Spleen (tissue), 11 donors: ENCODE measurements at regions not wholly inside any gene's neighbourhood (a gene's known extent, or its start where the extent isn't known, plus 50 kb on each side); places are given as distances from the start of the nearest gene placed in this dataset.

ENCODE experiments used
- DNase-seq: peaks from one replicate; pipeline ENCODE4 v3.0.0-alpha.2; 2020
- H3K27ac ChIP-seq, 8 donors: fragments of 200-600 bp; sonication (generic) in 7 of 8; 1 replicate in 4 of 8; 2 replicates in 4 of 8; pipeline versions ENCODE4 v1.5.0 to v1.8.0; 2016 to 2021; ENCODE audit warnings: inconsistent platforms in 4 of 8, mild to moderate bottlenecking in 4 of 8, moderate library complexity in 1 of 8
- H3K27me3 ChIP-seq, 7 donors: fragments of 200-600 bp; sonication (generic) in 6 of 7; replicated peaks in 1 of 7; 1 replicate in 4 of 7; 2 replicates in 3 of 7; pipeline versions ENCODE4 v1.5.0 to v1.8.0; 2016 to 2021; ENCODE audit warnings: inconsistent platforms in 3 of 7, mild to moderate bottlenecking in 1 of 7
- H3K36me3 ChIP-seq, 6 donors: fragments of 200-600 bp; sonication (generic) in 5 of 6; 1 replicate in 4 of 6; 2 replicates in 2 of 6; pipeline versions ENCODE4 v1.5.0 to v1.8.0; 2016 to 2021; ENCODE audit warnings: inconsistent platforms in 2 of 6
- H3K4me1 ChIP-seq, 6 donors: fragments of 200-600 bp; sonication (generic) in 5 of 6; 1 replicate in 3 of 6; 2 replicates in 3 of 6; pipeline versions ENCODE4 v1.5.0 to v1.8.0; 2016 to 2021; ENCODE audit warnings: inconsistent platforms in 3 of 6
- H3K4me3 ChIP-seq, 8 donors: fragments of 200-600 bp; sonication (generic) in 7 of 8; 1 replicate in 4 of 8; 2 replicates in 4 of 8; pipeline versions ENCODE4 v1.5.0 to v1.8.0; 2016 to 2021; ENCODE audit warnings: inconsistent platforms in 4 of 8, mild to moderate bottlenecking in 4 of 8, moderate library complexity in 2 of 8
- H3K9me3 ChIP-seq, 8 donors: fragments of 200-600 bp; sonication (generic) in 7 of 8; 1 replicate in 4 of 8; 2 replicates in 4 of 8; pipeline versions ENCODE4 v1.5.0 to v1.8.0; 2016 to 2021; ENCODE audit warnings: inconsistent platforms in 4 of 8
- CTCF ChIP-seq, 11 experiments: fragments of 200-600 bp in 7 of 11; fragments of 450-650 bp in 4 of 11; sonication (generic) in 4 of 11; IDR thresholded peaks in 8 of 11; conservative IDR thresholded peaks in 3 of 11; 1 replicate in 7 of 11; 2 replicates in 4 of 11; pipeline versions ENCODE4 v1.4.0 to v1.8.0; 2016 to 2021; ENCODE audit warnings: antibody characterized with exemption in 11 of 11, inconsistent platforms in 4 of 11, mild to moderate bottlenecking in 1 of 11
- POLR2A ChIP-seq, 3 donors: fragments of 450-650 bp; IDR thresholded peaks; one replicate each; pipeline ENCODE4 v1.5.1; 2017; ENCODE audit warnings: antibody characterized with exemption in 3 of 3, mild to moderate bottlenecking in 1 of 3
- POLR2AphosphoS5 ChIP-seq, 3 donors: sonication (generic); formaldehyde crosslinking; IDR thresholded peaks; one replicate each; pipeline ENCODE4 v1.5.1; 2017; ENCODE audit warnings: antibody characterized with exemption in 3 of 3
- WGBS, 5 donors: extraction: QIAGEN DNeasy Blood & Tissue Kit in 3 of 5; methylation state at CpG; one replicate each; pipeline versions ENCODE4 v1.1.5 to v1.1.7; 2013 to 2018; 5-methylcytosine and 5-hydroxymethylcytosine counted together
- intact Hi-C: fragments of 100-400 bp; cut with DNase I; formaldehyde crosslinking; loops from one replicate; pipeline ENCODE4 v1.15.0; 2023; ENCODE audit warnings: low total_unique reads
- donor health status: healthy with polysubstance abuse.
- donor health status: DM: no; HTN: no; CAD: no; lungs with moderate emphysema.
- donor health status: DM: no; HTN: no; CAD: no.
- donor health status: Bipolar disorder and iron deficiency.
- donor health status: healthy.
- donor health status: DM: no; HTN: no; CAD: no.
- donor health status: DM: yes; HTN: yes; CAD: no.

DNA sequence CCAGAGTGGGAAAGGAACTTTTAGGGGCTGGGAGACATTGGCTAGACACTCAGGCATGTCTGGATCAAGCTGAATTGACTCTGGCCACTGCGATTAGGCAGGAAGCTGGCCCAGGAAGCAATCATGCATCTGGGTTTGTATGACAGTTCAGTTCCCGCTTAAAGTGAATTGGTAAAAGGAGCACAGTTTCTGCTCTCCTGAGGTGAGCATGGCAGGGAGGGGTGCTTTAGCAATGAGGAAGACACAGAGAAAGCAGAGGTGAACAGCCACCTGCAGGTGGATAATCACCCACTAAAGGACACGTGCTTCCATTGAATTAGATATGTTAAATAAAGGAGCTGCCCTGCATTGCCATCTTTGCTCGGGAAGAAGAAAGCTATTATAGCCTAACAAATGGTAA is 248.1 kb upstream of the MAP3K1 start:
- Histone ChIP-seq H3K27me3 (no peaks in the 10 kb centered on the region), H3K4me1 (peaks cover 7 to 44% (median 23%) of the 10 kb centered on the region in 6 donors), H3K27ac (no peak overlapping the region), H3K36me3 (no peaks in the 10 kb centered on the region), H3K9me3 (no peaks in the 10 kb centered on the region), H3K4me3 (no peak overlapping the region)
- intact Hi-C loops, result no loop called here
- WGBS, 5 donors, result 67 to 78% (median 69%) methylated on average over 4 of the region's 4 CpGs
- DNase-seq, result no peak
- TF ChIP-seq POLR2A (IDR thresholded peaks at IDR 0.05), result no peak
- no peak for TF ChIP-seq CTCF (IDR thresholded peaks at IDR 0.05 in 8 of 11, conservative IDR thresholded peaks at IDR 0.05 in 3 of 11)
- TF ChIP-seq POLR2AphosphoS5 (IDR thresholded peaks at IDR 0.05), result no peak

DNA sequence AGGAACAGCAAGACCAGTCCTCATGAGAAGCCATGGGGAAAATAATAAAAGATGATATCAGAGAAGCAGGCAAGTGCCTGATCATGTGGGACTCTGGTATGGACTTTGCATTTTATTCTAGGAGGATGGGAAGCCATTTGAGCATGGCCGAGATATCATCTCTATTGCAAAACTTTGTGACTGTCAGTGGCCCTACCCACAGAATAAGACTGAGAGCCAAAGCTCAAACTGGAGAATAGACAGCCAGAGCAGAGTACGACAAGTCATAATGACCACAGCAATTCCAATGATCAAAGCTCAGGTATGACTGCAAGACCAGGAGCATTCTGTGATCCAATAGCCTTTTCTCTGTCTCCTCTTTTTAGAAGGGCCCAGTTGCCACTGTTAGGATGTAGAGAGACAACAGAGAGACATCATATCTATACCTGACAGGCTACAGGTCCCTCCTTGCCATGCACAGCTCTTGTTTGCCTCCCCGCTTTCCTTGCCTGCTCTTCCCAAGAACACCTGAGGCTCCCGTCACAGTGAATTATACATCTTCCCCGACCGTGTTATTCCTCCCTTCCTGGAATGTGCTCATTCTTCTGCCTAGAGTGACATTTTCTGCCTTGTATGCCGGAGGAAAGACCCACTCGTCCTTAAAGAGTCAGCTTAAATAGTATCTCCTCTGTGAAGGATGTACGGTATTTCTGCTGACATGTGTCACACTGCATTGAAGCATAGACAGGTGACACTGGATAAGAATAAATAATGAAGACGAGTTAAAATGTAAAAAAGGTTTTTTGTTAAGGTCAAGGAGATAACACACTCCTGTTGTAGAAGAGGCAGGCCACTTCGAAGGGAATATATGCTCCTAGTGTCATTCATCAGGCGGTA is 248.7 kb upstream of the MAP3K1 start:
- no peaks in the 10 kb centered on the region for H3K9me3 ChIP-seq
- intact Hi-C loops, result no loop called here
- no peak for DNase-seq
- no peak overlapping the region for H3K4me3 ChIP-seq
- TF ChIP-seq CTCF (IDR thresholded peaks at IDR 0.05 in 8 of 11, conservative IDR thresholded peaks at IDR 0.05 in 3 of 11) (no peak), POLR2AphosphoS5 (IDR thresholded peaks at IDR 0.05) (no peak), POLR2A (IDR thresholded peaks at IDR 0.05) (no peak)
- WGBS, 5 donors, result 82 to 91% (median 88%) methylated on average over 12 of the region's 12 CpGs
- no peaks in the 10 kb centered on the region for H3K27me3 ChIP-seq
- H3K4me1 ChIP-seq, result peaks cover 7 to 44% (median 23%) of the 10 kb centered on the region in 6 donors
- no peaks in the 10 kb centered on the region for H3K36me3 ChIP-seq
- no peak overlapping the region for H3K27ac ChIP-seq

DNA sequence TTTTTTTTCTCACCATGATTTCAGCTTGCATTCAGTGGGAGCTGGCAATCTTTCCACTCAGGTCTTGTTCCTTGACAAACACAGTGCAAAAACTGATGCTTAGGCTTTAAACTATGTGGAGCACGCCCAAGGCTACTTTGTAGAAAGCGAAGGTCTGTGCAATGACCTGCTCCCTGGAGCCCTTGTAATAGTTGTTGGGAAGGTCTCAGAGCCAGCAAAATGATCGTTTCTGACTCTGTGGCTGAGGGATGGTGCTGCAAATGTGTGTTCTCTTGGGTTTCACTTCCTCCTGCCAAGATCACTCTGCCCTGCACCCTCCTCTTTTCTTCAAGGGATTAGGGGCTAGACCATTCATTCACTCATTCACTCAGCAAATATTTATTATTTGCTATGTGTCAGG is 249.7 kb upstream of the MAP3K1 start:
- Histone ChIP-seq H3K4me1 (peaks cover 7 to 44% (median 23%) of the 10 kb centered on the region in 6 donors), H3K4me3 (no peak overlapping the region), H3K27me3 (no peaks in the 10 kb centered on the region), H3K27ac (peak overlapping the region in 3 of 8 donors; percentile 9 to 52 (median 21)), H3K36me3 (no peaks in the 10 kb centered on the region), H3K9me3 (no peaks in the 10 kb centered on the region)
- 29 to 52% (median 31%) methylated on average over 3 of the region's 3 CpGs for WGBS, 5 donors
- no peak for DNase-seq
- intact Hi-C loops, result no loop called here
- TF ChIP-seq CTCF (IDR thresholded peaks at IDR 0.05 in 8 of 11, conservative IDR thresholded peaks at IDR 0.05 in 3 of 11) (no peak), POLR2AphosphoS5 (IDR thresholded peaks at IDR 0.05) (no peak), POLR2A (IDR thresholded peaks at IDR 0.05) (no peak)

GRCh38 chr5:56565283-56565615 is 250.1 kb upstream of the MAP3K1 start:
- H3K36me3 ChIP-seq, result no peaks in the 10 kb centered on the region
- no peak overlapping the region for H3K4me3 ChIP-seq
- WGBS, 5 donors, result 74 to 97% (median 76%) methylated on average over 3 of the region's 3 CpGs
- H3K4me1 ChIP-seq, result peaks cover 7 to 44% (median 23%) of the 10 kb centered on the region in 6 donors
- no peak for DNase-seq
- no peaks in the 10 kb centered on the region for H3K27me3 ChIP-seq
- TF ChIP-seq CTCF (IDR thresholded peaks at IDR 0.05 in 8 of 11, conservative IDR thresholded peaks at IDR 0.05 in 3 of 11), result no peak
- TF ChIP-seq POLR2AphosphoS5 (IDR thresholded peaks at IDR 0.05), result no peak
- TF ChIP-seq POLR2A (IDR thresholded peaks at IDR 0.05), result no peak
- H3K27ac ChIP-seq, result peak overlapping the region in 3 of 8 donors; percentile 9 to 52 (median 21)
- no peaks in the 10 kb centered on the region for H3K9me3 ChIP-seq
- intact Hi-C loops, result no loop called here
